H1 (cell line): ENCODE measurements at regions not wholly inside any gene's neighbourhood (a gene's known extent, or its start where the extent isn't known, plus 50 kb on each side); places are given as distances from the start of the nearest gene placed in this dataset.

Experiments used
- CHD2 ChIP-seq: IDR thresholded peaks from 2 replicates; pipeline ENCODE4 v1.6.1; 2012; ENCODE audit warnings: low read length, improper control_type of control experiment
- CREB1 ChIP-seq: IDR thresholded peaks from 2 replicates; pipeline ENCODE4 v1.6.1; 2012; ENCODE audit warnings: inconsistent platforms
- EP300 ChIP-seq, 2 experiments: IDR thresholded peaks; 1 replicate in 1 of 2; 2 replicates in 1 of 2; pipeline ENCODE4 v1.6.1; 2011 to 2012; ENCODE audit warnings: low read depth in 2 of 2, low read length in 2 of 2, mild to moderate bottlenecking in 2 of 2, borderline replicate concordance in 1 of 2, inconsistent platforms in 1 of 2, moderate library complexity in 1 of 2
- EZH2 ChIP-seq: fragments of 200-600 bp; sonication (generic); IDR thresholded peaks from 2 replicates; pipeline ENCODE4 v1.7.1; 2012; ENCODE audit warnings: low read depth, mild to moderate bottlenecking, moderate library complexity, low read length, inconsistent platforms; ENCODE audit not compliant: severe bottlenecking
- JUND ChIP-seq: IDR thresholded peaks from 2 replicates; pipeline ENCODE4 v1.6.1; 2011; ENCODE audit warnings: mild to moderate bottlenecking, improper control_type of control experiment, low read length
- KDM1A ChIP-seq: fragments of 200-600, 300-600 bp; sonication (generic); IDR thresholded peaks from 2 replicates; pipeline ENCODE4 v1.7.1; 2016; ENCODE audit warnings: mild to moderate bottlenecking, low read length, borderline replicate concordance
- MAFK ChIP-seq: IDR thresholded peaks from 2 replicates; pipeline ENCODE4 v1.6.1; 2012; ENCODE audit warnings: low read depth, mild to moderate bottlenecking, improper control_type of control experiment, low read length
- POLR2AphosphoS5 ChIP-seq: IDR thresholded peaks from 2 replicates; pipeline ENCODE4 v1.6.1; 2011; ENCODE audit warnings: low read depth, low read length
- YY1 ChIP-seq: IDR thresholded peaks from 2 replicates; pipeline ENCODE4 v1.6.1; 2011; ENCODE audit warnings: low read depth, mild to moderate bottlenecking, low read length
- ZNF274 ChIP-seq: IDR thresholded peaks from 2 replicates; pipeline ENCODE4 v1.7.0; 2012; ENCODE audit warnings: low read length, borderline replicate concordance; ENCODE audit errors: extremely low read depth
- TF ChIP-seq, protein P1 (sequence below), 3 experiments: IDR thresholded peaks; 1 replicate in 2 of 3; 2 replicates in 1 of 3; pipeline versions ENCODE4 v1.5.1 to v1.6.1; 2011; ENCODE audit warnings: low read length in 3 of 3, mild to moderate bottlenecking in 3 of 3, inconsistent platforms in 2 of 3, low read depth in 1 of 3, moderate library complexity in 1 of 3; ENCODE audit not compliant: insufficient read depth in 1 of 3; ENCODE audit errors: control extremely low read depth in 1 of 3

DNA sequence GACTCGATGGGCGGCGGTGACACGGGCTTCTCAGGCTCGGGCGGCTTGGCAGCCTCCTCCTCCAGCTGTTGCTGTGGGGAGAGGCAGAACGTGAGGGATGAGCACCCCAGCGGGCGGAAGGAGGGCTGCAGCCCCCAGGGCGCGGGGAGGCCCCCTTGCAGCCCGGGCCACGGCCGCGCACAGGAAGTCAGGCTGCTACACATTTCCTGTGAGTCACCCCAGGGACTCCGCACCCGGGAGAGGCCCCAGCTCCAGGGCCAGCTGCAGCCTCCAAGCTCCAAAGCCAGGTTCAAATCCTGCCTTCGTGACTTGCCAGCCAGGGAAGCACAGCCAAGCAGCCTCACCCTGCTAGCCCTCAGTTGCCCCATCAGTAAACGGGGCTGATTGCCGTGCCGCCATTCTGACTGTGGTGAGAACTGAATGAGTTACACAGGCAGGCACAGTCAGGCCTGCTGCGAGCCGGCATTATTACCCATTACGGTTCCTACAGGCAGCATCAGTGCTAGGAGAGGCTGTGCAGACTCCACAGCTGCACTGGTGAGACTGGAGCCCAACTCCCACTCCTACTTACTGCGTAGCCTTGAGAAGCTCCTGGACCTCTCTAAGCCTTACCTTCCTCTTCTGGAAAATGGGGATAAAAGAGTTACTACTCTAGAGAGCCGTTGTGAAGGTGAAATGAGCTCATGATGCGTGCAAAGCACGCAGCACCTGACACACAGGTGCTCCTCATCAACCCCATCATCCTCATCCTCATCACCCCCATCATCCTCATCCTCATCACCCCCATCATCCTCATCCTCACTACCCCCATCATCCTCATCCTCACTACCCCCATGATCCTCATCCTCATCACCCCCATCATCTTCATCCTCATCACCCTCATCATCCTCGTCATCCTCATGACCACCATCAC lies 100.9 kb downstream of the NCOR2 start:
- no peak for TF ChIP-seq JUND
- TF ChIP-seq CHD2, result no peak
- TF ChIP-seq, protein P1, sequence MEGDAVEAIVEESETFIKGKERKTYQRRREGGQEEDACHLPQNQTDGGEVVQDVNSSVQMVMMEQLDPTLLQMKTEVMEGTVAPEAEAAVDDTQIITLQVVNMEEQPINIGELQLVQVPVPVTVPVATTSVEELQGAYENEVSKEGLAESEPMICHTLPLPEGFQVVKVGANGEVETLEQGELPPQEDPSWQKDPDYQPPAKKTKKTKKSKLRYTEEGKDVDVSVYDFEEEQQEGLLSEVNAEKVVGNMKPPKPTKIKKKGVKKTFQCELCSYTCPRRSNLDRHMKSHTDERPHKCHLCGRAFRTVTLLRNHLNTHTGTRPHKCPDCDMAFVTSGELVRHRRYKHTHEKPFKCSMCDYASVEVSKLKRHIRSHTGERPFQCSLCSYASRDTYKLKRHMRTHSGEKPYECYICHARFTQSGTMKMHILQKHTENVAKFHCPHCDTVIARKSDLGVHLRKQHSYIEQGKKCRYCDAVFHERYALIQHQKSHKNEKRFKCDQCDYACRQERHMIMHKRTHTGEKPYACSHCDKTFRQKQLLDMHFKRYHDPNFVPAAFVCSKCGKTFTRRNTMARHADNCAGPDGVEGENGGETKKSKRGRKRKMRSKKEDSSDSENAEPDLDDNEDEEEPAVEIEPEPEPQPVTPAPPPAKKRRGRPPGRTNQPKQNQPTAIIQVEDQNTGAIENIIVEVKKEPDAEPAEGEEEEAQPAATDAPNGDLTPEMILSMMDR (IDR thresholded peaks at IDR 0.05; ENCODE audit: control extremely low read depth in 1 of 3, insufficient read depth in 1 of 3, low read depth in 1 of 3, low read length in 3 of 3), result no peak
- TF ChIP-seq ZNF274, result no peak
- no peak for TF ChIP-seq YY1
- no peak for TF ChIP-seq MAFK
- no peak for TF ChIP-seq KDM1A
- no peak for TF ChIP-seq CREB1
- TF ChIP-seq EZH2, result no peak
- no peak for TF ChIP-seq POLR2AphosphoS5
- TF ChIP-seq EP300 (IDR thresholded peaks at IDR 0.05; ENCODE audit: borderline replicate concordance in 1 of 2, low read depth in 2 of 2, low read length in 2 of 2), result no peak
